Gastrocnemius medialis (tissue), 4 donors: ENCODE measurements at regions not wholly inside any gene's neighbourhood (a gene's known extent, or its start where the extent isn't known, plus 50 kb on each side); places are given as distances from the start of the nearest gene placed in this dataset.
"Not testable (repeated sequence)": the region's sequence is repeated elsewhere in the genome, so short reads cannot be mapped to it uniquely, and the experiment has no call there.

Experiments
- ATAC-seq, 2 donors: fragments of 150-250 bp; one replicate each; pipeline ENCODE4 v1.9.1; 2016
- DNase-seq, 2 donors: peaks; one replicate each; pipeline ENCODE4 v3.0.0-alpha.2; 2019
- H3K27ac ChIP-seq, 4 donors: fragments of 200-600 bp; sonication (generic); 1 replicate in 1 of 4; 2 replicates in 3 of 4; pipeline ENCODE4 v1.5.1; 2016 to 2018; ENCODE audit warnings: mild to moderate bottlenecking in 2 of 4, moderate library complexity in 1 of 4
- H3K27me3 ChIP-seq, 3 donors: fragments of 200-600 bp; sonication (generic) in 2 of 3; 1 replicate in 1 of 3; 2 replicates in 2 of 3; pipeline versions ENCODE4 v1.5.1 to v1.6.0; 2016 to 2019; ENCODE audit warnings: mild to moderate bottlenecking in 1 of 3, moderate library complexity in 1 of 3
- H3K36me3 ChIP-seq, 2 donors: fragments of 200-600 bp; sonication (generic) in 1 of 2; one replicate each; pipeline ENCODE4 v1.5.1; 2017 to 2018
- H3K4me1 ChIP-seq, 2 donors: fragments of 200-600 bp; sonication (generic) in 1 of 2; one replicate each; pipeline ENCODE4 v1.5.1; 2016 to 2017; ENCODE audit warnings: mild to moderate bottlenecking in 2 of 2
- H3K4me3 ChIP-seq, 4 donors: fragments of 200-600 bp; sonication (generic) in 3 of 4; 1 replicate in 1 of 4; 2 replicates in 3 of 4; pipeline ENCODE4 v1.5.1; 2016 to 2019; ENCODE audit warnings: mild to moderate bottlenecking in 2 of 4
- H3K9me3 ChIP-seq, 3 donors: fragments of 200-600 bp; sonication (generic) in 2 of 3; 1 replicate in 1 of 3; 2 replicates in 2 of 3; pipeline ENCODE4 v1.5.1; 2016 to 2019
- CTCF ChIP-seq, 5 experiments: fragments of 450-650 bp in 3 of 5; fragments of 200-600 bp in 2 of 5; sonication (generic) in 2 of 5; IDR thresholded peaks in 4 of 5; conservative IDR thresholded peaks in 1 of 5; 1 replicate in 4 of 5; 2 replicates in 1 of 5; pipeline ENCODE4 v1.5.1; 2016 to 2019; ENCODE audit warnings: antibody characterized with exemption in 5 of 5, mild to moderate bottlenecking in 3 of 5, moderate library complexity in 3 of 5
- POLR2A ChIP-seq, 2 donors: fragments of 450-650 bp; IDR thresholded peaks; one replicate each; pipeline ENCODE4 v1.6.1; 2017; ENCODE audit warnings: antibody characterized with exemption in 2 of 2, mild to moderate bottlenecking in 2 of 2, moderate library complexity in 2 of 2
- in situ Hi-C, 4 donors: fragments of 200-750 bp; cut with MboI; loops; one replicate each; pipeline versions ENCODE4 v1.15.0 to v1.8.0; 2017; ENCODE audit warnings: low sequenced_read_pairs in 4 of 4
- intact Hi-C: fragments of 100-400 bp; cut with DNase I; formaldehyde crosslinking; loops from one replicate; pipeline ENCODE4 v1.15.1; 2023; ENCODE audit warnings: low total_unique reads

- H3K9me3 ChIP-seq: no peaks in the 10 kb centered on the region
- no peaks in the 10 kb centered on the region for H3K36me3 ChIP-seq
- in situ Hi-C loops (no loop called here), intact Hi-C loops (no loop called here)
- H3K4me1 ChIP-seq: peaks cover 0 to 6% of the 10 kb centered on the region in 2 donors
- no peak overlapping the region for H3K27ac ChIP-seq
- H3K4me3 ChIP-seq: no peak overlapping the region
- DNase-seq (no peak), ATAC-seq (no peak)
- no peak for TF ChIP-seq CTCF (IDR thresholded peaks at IDR 0.05 in 4 of 5, conservative IDR thresholded peaks at IDR 0.05 in 1 of 5)
- TF ChIP-seq POLR2A (IDR thresholded peaks at IDR 0.05): no peak
- no peaks in the 10 kb centered on the region for H3K27me3 ChIP-seq
These were observed 121.8 kb upstream of the TNFSF4 start for GRCh38 chr1:173328961-173329360.

GRCh38 chr1:173329726-173330125 is 122.6 kb upstream of the TNFSF4 start:
- in situ Hi-C loops: no loop called here
- Histone ChIP-seq H3K4me1 (peaks cover 0 to 6% of the 10 kb centered on the region in 2 donors), H3K27ac (no peak overlapping the region), H3K4me3 (no peak overlapping the region), H3K27me3 (no peaks in the 10 kb centered on the region), H3K36me3 (no peaks in the 10 kb centered on the region), H3K9me3 (no peaks in the 10 kb centered on the region)
- ATAC-seq (no peak), DNase-seq (no peak)
- intact Hi-C loops: no loop called here
- no peak for TF ChIP-seq POLR2A (IDR thresholded peaks at IDR 0.05)
- TF ChIP-seq CTCF (IDR thresholded peaks at IDR 0.05 in 4 of 5, conservative IDR thresholded peaks at IDR 0.05 in 1 of 5): no peak

GRCh38 chr1:173330149-173330951 is 123.2 kb upstream of the TNFSF4 start:
- Histone ChIP-seq H3K4me1 (peaks cover 0 to 6% of the 10 kb centered on the region in 2 donors), H3K4me3 (no peak overlapping the region), H3K27ac (no peak overlapping the region), H3K36me3 (no peaks in the 10 kb centered on the region), H3K9me3 (no peaks in the 10 kb centered on the region), H3K27me3 (no peaks in the 10 kb centered on the region)
- no peak for TF ChIP-seq CTCF (IDR thresholded peaks at IDR 0.05 in 4 of 5, conservative IDR thresholded peaks at IDR 0.05 in 1 of 5)
- TF ChIP-seq POLR2A (IDR thresholded peaks at IDR 0.05): no peak
- ATAC-seq: no peak
- in situ Hi-C loops (no loop called here), intact Hi-C loops (no loop called here)
- DNase-seq: no peak

- ATAC-seq, DNase-seq, intact Hi-C loops, H3K27ac ChIP-seq, H3K27me3 ChIP-seq, in situ Hi-C loops, H3K4me1 ChIP-seq, H3K4me3 ChIP-seq, H3K36me3 ChIP-seq, H3K9me3 ChIP-seq: not testable (repeated sequence)
These were observed 123.9 kb upstream of the TNFSF4 start for GRCh38 chr1:173330952-173331548.

GRCh38 chr1:173332026-173332425 is 124.9 kb upstream of the TNFSF4 start:
- in situ Hi-C loops: no loop called here
- H3K36me3 ChIP-seq: no peaks in the 10 kb centered on the region
- H3K9me3 ChIP-seq: no peaks in the 10 kb centered on the region
- DNase-seq (no peak), ATAC-seq (no peak)
- intact Hi-C loops: no loop called here
- H3K4me3 ChIP-seq: no peak overlapping the region
- peaks cover 0 to 6% of the 10 kb centered on the region in 2 donors for H3K4me1 ChIP-seq
- no peak overlapping the region for H3K27ac ChIP-seq
- H3K27me3 ChIP-seq: no peaks in the 10 kb centered on the region
- TF ChIP-seq POLR2A (IDR thresholded peaks at IDR 0.05) (no peak), CTCF (IDR thresholded peaks at IDR 0.05 in 4 of 5, conservative IDR thresholded peaks at IDR 0.05 in 1 of 5) (no peak)
